ENCODE measurements at regions not wholly inside any gene's neighbourhood (a gene's known extent, or its start where the extent isn't known, plus 50 kb on each side); places are given as distances from the start of the nearest gene placed in this dataset.

DNA sequence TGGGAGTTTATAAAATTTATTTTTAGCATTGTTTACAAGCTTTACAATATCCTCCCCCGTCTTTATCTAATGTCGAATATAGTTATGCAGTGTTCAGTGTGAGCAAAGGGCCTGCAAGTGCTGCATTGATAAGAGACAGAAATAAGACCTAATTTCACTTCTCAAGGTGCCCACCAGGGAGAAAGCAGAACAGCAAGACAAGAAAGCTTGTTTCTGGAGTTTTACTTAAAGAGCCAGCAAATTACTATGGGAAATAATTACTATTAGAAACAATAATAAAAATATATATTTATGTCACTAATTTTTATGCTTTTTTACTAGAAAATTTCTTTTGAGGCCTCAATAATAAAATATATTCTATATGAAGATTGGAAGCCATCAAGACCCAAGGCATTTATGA lies 2677.7 kb downstream of the ARAP2 start:
- no peak for DNase-seq (ENCODE audit: low spot score)
- no peaks in the 10 kb centered on the region for H3K9me3 Mint-ChIP-seq (ENCODE audit: unreplicated experiment)
- no peaks in the 10 kb centered on the region for H3K27me3 Mint-ChIP-seq (ENCODE audit: unreplicated experiment)
- H3K4me3 Mint-ChIP-seq (ENCODE audit: unreplicated experiment): no peak overlapping the region
- H3K27ac Mint-ChIP-seq (ENCODE audit: unreplicated experiment): no peak overlapping the region
- no peaks in the 10 kb centered on the region for H3K36me3 Mint-ChIP-seq (ENCODE audit: low read depth, unreplicated experiment)
- TF ChIP-seq, protein P1, sequence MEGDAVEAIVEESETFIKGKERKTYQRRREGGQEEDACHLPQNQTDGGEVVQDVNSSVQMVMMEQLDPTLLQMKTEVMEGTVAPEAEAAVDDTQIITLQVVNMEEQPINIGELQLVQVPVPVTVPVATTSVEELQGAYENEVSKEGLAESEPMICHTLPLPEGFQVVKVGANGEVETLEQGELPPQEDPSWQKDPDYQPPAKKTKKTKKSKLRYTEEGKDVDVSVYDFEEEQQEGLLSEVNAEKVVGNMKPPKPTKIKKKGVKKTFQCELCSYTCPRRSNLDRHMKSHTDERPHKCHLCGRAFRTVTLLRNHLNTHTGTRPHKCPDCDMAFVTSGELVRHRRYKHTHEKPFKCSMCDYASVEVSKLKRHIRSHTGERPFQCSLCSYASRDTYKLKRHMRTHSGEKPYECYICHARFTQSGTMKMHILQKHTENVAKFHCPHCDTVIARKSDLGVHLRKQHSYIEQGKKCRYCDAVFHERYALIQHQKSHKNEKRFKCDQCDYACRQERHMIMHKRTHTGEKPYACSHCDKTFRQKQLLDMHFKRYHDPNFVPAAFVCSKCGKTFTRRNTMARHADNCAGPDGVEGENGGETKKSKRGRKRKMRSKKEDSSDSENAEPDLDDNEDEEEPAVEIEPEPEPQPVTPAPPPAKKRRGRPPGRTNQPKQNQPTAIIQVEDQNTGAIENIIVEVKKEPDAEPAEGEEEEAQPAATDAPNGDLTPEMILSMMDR (IDR thresholded peaks at IDR 0.05; ENCODE audit: unreplicated experiment): no peak
- H3K4me1 Mint-ChIP-seq (ENCODE audit: unreplicated experiment): no peaks in the 10 kb centered on the region

DNA sequence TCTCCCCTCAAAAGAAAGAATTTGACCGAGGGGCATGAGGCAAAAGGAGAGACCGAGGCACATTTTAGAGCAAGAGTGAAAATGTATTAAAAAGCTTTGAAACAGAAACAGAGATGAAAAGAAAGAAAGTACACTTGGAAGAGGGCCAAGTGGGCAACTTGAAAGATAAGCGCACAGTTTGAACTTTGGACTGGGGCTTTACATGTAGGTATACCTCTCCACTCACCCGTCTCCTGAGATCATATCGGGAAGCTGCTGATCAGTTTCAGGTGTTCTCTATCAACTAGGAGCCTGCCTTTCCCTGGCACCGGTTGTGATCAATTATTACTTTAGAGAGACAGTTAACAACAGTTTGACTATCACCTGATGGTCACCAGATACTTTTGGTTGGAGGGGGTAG lies 2666.5 kb downstream of the ARAP2 start:
- DNase-seq (ENCODE audit: low spot score): no peak
- Mint-ChIP-seq H3K4me1 (ENCODE audit: unreplicated experiment) (no peaks in the 10 kb centered on the region), H3K36me3 (ENCODE audit: low read depth, unreplicated experiment) (no peaks in the 10 kb centered on the region), H3K9me3 (ENCODE audit: unreplicated experiment) (no peaks in the 10 kb centered on the region), H3K27ac (ENCODE audit: unreplicated experiment) (no peak overlapping the region), H3K4me3 (ENCODE audit: unreplicated experiment) (no peak overlapping the region), H3K27me3 (ENCODE audit: unreplicated experiment) (no peaks in the 10 kb centered on the region)
- TF ChIP-seq, protein P1 (IDR thresholded peaks at IDR 0.05; ENCODE audit: unreplicated experiment): no peak

DNA sequence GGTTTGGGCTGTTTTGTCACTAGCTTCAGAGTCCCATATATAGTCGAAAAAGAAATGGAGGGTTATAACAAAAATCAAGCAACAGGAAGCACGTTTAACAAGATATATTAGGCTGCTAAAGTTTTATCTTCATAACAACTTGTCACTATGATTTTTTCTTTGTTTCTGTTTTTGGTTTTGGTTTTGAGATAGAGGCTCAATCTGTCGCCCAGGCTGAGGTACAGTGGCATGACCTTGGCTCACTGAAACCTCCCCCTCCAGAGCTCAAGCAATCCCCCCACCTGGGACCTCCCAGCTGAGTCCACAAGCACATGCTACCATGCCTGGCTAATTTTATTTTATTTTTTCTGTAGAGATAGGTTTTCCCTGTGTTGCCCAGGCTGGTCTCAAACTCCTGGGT lies 2664.4 kb downstream of the ARAP2 start:
- H3K4me3 Mint-ChIP-seq (ENCODE audit: unreplicated experiment): no peak overlapping the region
- no peaks in the 10 kb centered on the region for H3K27me3 Mint-ChIP-seq (ENCODE audit: unreplicated experiment)
- no peak overlapping the region for H3K27ac Mint-ChIP-seq (ENCODE audit: unreplicated experiment)
- TF ChIP-seq, protein P1 (IDR thresholded peaks at IDR 0.05; ENCODE audit: unreplicated experiment): no peak
- no peaks in the 10 kb centered on the region for H3K36me3 Mint-ChIP-seq (ENCODE audit: low read depth, unreplicated experiment)
- no peaks in the 10 kb centered on the region for H3K4me1 Mint-ChIP-seq (ENCODE audit: unreplicated experiment)
- no peak for DNase-seq (ENCODE audit: low spot score)
- no peaks in the 10 kb centered on the region for H3K9me3 Mint-ChIP-seq (ENCODE audit: unreplicated experiment)

- peaks cover 23% of the 10 kb centered on the region for H3K9me3 Mint-ChIP-seq (ENCODE audit: unreplicated experiment)
Observed at GRCh38 chr4:33592701-33593100, 2651.6 kb downstream of the ARAP2 start.

DNA sequence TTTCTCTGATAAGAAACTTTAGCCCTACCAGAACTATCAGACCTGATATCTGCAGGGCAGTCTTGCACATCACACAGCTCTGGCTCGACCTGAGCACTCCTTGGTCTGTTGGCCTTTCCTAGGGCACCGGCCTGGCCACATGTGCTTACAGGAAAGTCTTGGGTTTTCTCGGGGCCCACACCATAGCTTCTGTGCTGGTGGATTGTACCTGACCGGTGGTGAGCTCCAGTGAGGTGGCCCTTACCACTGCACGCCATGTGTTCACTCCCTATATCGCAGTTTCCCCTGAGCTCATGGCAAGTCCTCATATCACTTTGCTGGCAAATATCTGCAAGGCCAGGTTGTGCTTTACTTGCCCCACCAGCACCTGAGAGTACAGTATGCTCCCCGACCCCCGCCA lies 2637.4 kb downstream of the ARAP2 start:
- H3K9me3 Mint-ChIP-seq (ENCODE audit: unreplicated experiment): peaks cover 13% of the 10 kb centered on the region
- H3K36me3 Mint-ChIP-seq (ENCODE audit: low read depth, unreplicated experiment): peaks cover 5% of the 10 kb centered on the region
- no peaks in the 10 kb centered on the region for H3K4me1 Mint-ChIP-seq (ENCODE audit: unreplicated experiment)
- DNase-seq (ENCODE audit: low spot score): no peak
- TF ChIP-seq, protein P1 (IDR thresholded peaks at IDR 0.05; ENCODE audit: unreplicated experiment): no peak
- H3K27ac Mint-ChIP-seq (ENCODE audit: unreplicated experiment): no peak overlapping the region
- no peak overlapping the region for H3K4me3 Mint-ChIP-seq (ENCODE audit: unreplicated experiment)
- H3K27me3 Mint-ChIP-seq (ENCODE audit: unreplicated experiment): peaks cover 4% of the 10 kb centered on the region

More at GRCh38 chr4:33592701-33593100, 2651.6 kb downstream of the ARAP2 start:
- no peak for DNase-seq (ENCODE audit: low spot score)
- Mint-ChIP-seq H3K4me3 (ENCODE audit: unreplicated experiment) (no peak overlapping the region), H3K4me1 (ENCODE audit: unreplicated experiment) (no peaks in the 10 kb centered on the region), H3K27ac (ENCODE audit: unreplicated experiment) (no peak overlapping the region), H3K27me3 (ENCODE audit: unreplicated experiment) (peaks cover 2% of the 10 kb centered on the region), H3K36me3 (ENCODE audit: low read depth, unreplicated experiment) (peaks cover 16% of the 10 kb centered on the region)
- TF ChIP-seq, protein P1 (IDR thresholded peaks at IDR 0.05; ENCODE audit: unreplicated experiment): no peak

Data from endothelial cell (in vitro differentiated cells).